GM12878 (cell line): ENCODE measurements at regions not wholly inside any gene's neighbourhood (a gene's known extent, or its start where the extent isn't known, plus 50 kb on each side); places are given as distances from the start of the nearest gene placed in this dataset.

Source experiments
- ATAC-seq: fragments of 200-7000 bp; cut with Tn5 transposase; 3 replicates; pipeline ENCODE4 v1.9.1; 2020; ENCODE audit warnings: mild to moderate bottlenecking, moderate library complexity
- BruUV-seq: library from RNA; stranded (reverse); fragments of 400-500 nt; replicated peaks from 2 replicates; lab custom pipeline; 2021; lab: Mats Ljungman, UMichigan
- CTCF ChIA-PET: fragments of 300-600 bp; sonication (Branson Sonifier 250); formaldehyde crosslinking; extraction: SDS; loops from one replicate; lab custom pipeline; 2021; ENCODE audit warnings: inconsistent platforms; lab: Yijun Ruan, JAX
- POLR2A ChIA-PET: fragments of 350-600 bp; formaldehyde crosslinking; extraction: SDS; loops from one replicate; lab custom pipeline; 2021; ENCODE audit warnings: inconsistent platforms; lab: Charles Lee
- RAD21 ChIA-PET: fragments of 300-600 bp; sonication (Branson Sonifier 250); formaldehyde crosslinking; loops from one replicate; lab custom pipeline; 2023; ENCODE audit warnings: antibody characterized with exemption; ENCODE audit not compliant: unreplicated experiment; lab: Charles Lee
- SMC1A ChIA-PET: fragments of 300-600 bp; sonication (Branson Sonifier 250); formaldehyde crosslinking; loops from one replicate; lab custom pipeline; 2023; ENCODE audit not compliant: unreplicated experiment, uncharacterized antibody; lab: Charles Lee
- DNase-seq: peaks from one replicate; pipeline ENCODE4 v3.0.0-alpha.2; 2011; ENCODE audit warnings: low read depth, low spot score
- FAIRE-seq: peaks from 3 replicates; lab custom pipeline; 2011; peaks lifted over from hg19 to GRCh38; lab: Jason Lieb, UNC
- H2AFZ ChIP-seq: 2 replicates; pipeline ENCODE4 v1.6.0; 2011; ENCODE audit warnings: low read depth, low read length, control low read depth; ENCODE audit not compliant: control insufficient read depth
- H3K27ac ChIP-seq: 2 replicates; pipeline ENCODE4 v1.5.1; 2011; ENCODE audit warnings: control low read depth; ENCODE audit not compliant: control insufficient read depth, insufficient read depth
- H3K27me3 ChIP-seq, 2 experiments: replicated peaks in 1 of 2; 2 replicates each; pipeline versions ENCODE4 v1.6.0 to v1.6.1; 2011; ENCODE audit warnings: low read length in 1 of 2; ENCODE audit not compliant: control insufficient read depth in 2 of 2, insufficient read depth in 2 of 2
- H3K36me3 ChIP-seq, 2 experiments: 2 replicates each; pipeline ENCODE4 v1.5.1; 2011; ENCODE audit warnings: low read length in 1 of 2; ENCODE audit not compliant: control insufficient read depth in 2 of 2, insufficient read depth in 2 of 2
- H3K4me1 ChIP-seq: 2 replicates; pipeline ENCODE4 v1.6.1; 2011; ENCODE audit warnings: mild to moderate bottlenecking, low read length, moderate library complexity, mixed read lengths; ENCODE audit not compliant: control insufficient read depth, insufficient read depth
- H3K4me2 ChIP-seq: 2 replicates; pipeline ENCODE4 v1.6.0; 2011; ENCODE audit warnings: control low read depth; ENCODE audit not compliant: control insufficient read depth, insufficient read depth
- H3K4me3 ChIP-seq: fragments of 200-600 bp; sonication (generic); 2 replicates; pipeline ENCODE4 v1.5.1; 2016
- H3K79me2 ChIP-seq: 2 replicates; pipeline ENCODE4 v1.6.0; 2011; ENCODE audit warnings: low read length; ENCODE audit not compliant: control insufficient read depth, insufficient read depth
- H3K9ac ChIP-seq: 2 replicates; pipeline ENCODE4 v1.8.0; 2011; ENCODE audit warnings: low read length, control low read depth, mixed read lengths; ENCODE audit not compliant: control insufficient read depth, insufficient read depth
- H3K9me3 ChIP-seq: replicated peaks from 3 replicates; pipeline ENCODE4 v1.5.1; 2011; ENCODE audit warnings: mild to moderate bottlenecking, low read length; ENCODE audit not compliant: control insufficient read depth, insufficient read depth
- H4K20me1 ChIP-seq: 2 replicates; pipeline ENCODE4 v1.6.0; 2011; ENCODE audit not compliant: control insufficient read depth, insufficient read depth
- BCL11A ChIP-seq: IDR thresholded peaks from 2 replicates; pipeline ENCODE4 v1.6.1; 2011; ENCODE audit warnings: low read depth, low read length
- CHD1 ChIP-seq: IDR thresholded peaks from 2 replicates; pipeline ENCODE4 v1.6.1; 2012; ENCODE audit warnings: low read depth, low read length, improper control_type of control experiment
- FOXM1 ChIP-seq: IDR thresholded peaks from 2 replicates; pipeline ENCODE4 v1.6.1; 2012; ENCODE audit warnings: low read depth, mild to moderate bottlenecking, inconsistent platforms, low read length, moderate library complexity
- GABPA ChIP-seq: IDR thresholded peaks from 2 replicates; pipeline ENCODE4 v1.6.1; 2014; ENCODE audit warnings: antibody characterized with exemption, low read depth, mild to moderate bottlenecking, inconsistent platforms
- GATAD2B ChIP-seq: fragments of 450-650 bp; conservative IDR thresholded peaks from 2 replicates; pipeline ENCODE4 v1.6.1; 2017; ENCODE audit warnings: low read depth, mild to moderate bottlenecking, moderate library complexity
- HCFC1 ChIP-seq: fragments of 150-350 bp; IDR thresholded peaks from 2 replicates; pipeline ENCODE4 v1.6.1; 2014; ENCODE audit warnings: low read length
- IKZF2 ChIP-seq, 2 experiments: fragments of 450-650 bp; IDR thresholded peaks; 2 replicates each; pipeline ENCODE4 v1.6.1; 2017; ENCODE audit warnings: mild to moderate bottlenecking in 2 of 2, moderate library complexity in 2 of 2
- MLLT1 ChIP-seq: fragments of 450-650 bp; IDR thresholded peaks from 2 replicates; pipeline ENCODE4 v1.6.1; 2016; ENCODE audit warnings: mild to moderate bottlenecking
- NR2C1 ChIP-seq: fragments of 450-650 bp; IDR thresholded peaks from 2 replicates; pipeline ENCODE4 v1.6.1; 2017; ENCODE audit warnings: antibody characterized with exemption, mild to moderate bottlenecking, moderate library complexity
- POU2F2 ChIP-seq: IDR thresholded peaks from 3 replicates; pipeline ENCODE4 v1.6.1; 2011; ENCODE audit warnings: low read depth, mild to moderate bottlenecking, low read length, borderline replicate concordance
- RAD51 ChIP-seq: fragments of 450-650 bp; IDR thresholded peaks from 2 replicates; pipeline ENCODE4 v1.6.1; 2016; ENCODE audit warnings: moderate library complexity, mild to moderate bottlenecking, inconsistent platforms
- RELA ChIP-seq: fragments of 450-650 bp; IDR thresholded peaks from 2 replicates; pipeline ENCODE4 v1.8.0; 2014; ENCODE audit warnings: borderline replicate concordance; ENCODE audit not compliant: partially characterized antibody
- SIX5 ChIP-seq: IDR thresholded peaks from 2 replicates; pipeline ENCODE4 v1.6.1; 2011; ENCODE audit warnings: mild to moderate bottlenecking, low read depth, low read length, moderate library complexity; ENCODE audit not compliant: severe bottlenecking
- SMARCA5 ChIP-seq: fragments of 450-650 bp; IDR thresholded peaks from 2 replicates; pipeline ENCODE4 v1.6.1; 2017; ENCODE audit warnings: mild to moderate bottlenecking
- ZNF207 ChIP-seq: fragments of 450-650 bp; IDR thresholded peaks from 2 replicates; pipeline ENCODE4 v1.6.1; 2014; ENCODE audit warnings: antibody characterized with exemption, mild to moderate bottlenecking, borderline replicate concordance
- WGBS: methylation state at CpG from one replicate; pipeline ENCODE4 v1.1.6; 2016; ENCODE audit warnings: low lambda C conversion rate; ENCODE audit not compliant: insufficient replicate concordance, insufficient coverage; ENCODE audit errors: missing lambda C conversion rate; 5-methylcytosine and 5-hydroxymethylcytosine counted together
- in situ Hi-C: fragments of 300-500 bp; cut with MboI; formaldehyde crosslinking; loops from 9 replicates; pipeline ENCODE4 v1.14.3; 2018; ENCODE audit warnings: mixed read lengths
- intact Hi-C: fragments of 100-400 bp; cut with micrococcal nuclease; formaldehyde crosslinking; loops from one replicate; pipeline ENCODE4 v1.14.2; 2022; ENCODE audit not compliant: unreplicated experiment
- TF ChIP-seq, protein P1 (sequence below): IDR thresholded peaks from 2 replicates; pipeline ENCODE4 v1.6.1; 2012; ENCODE audit warnings: improper control_type of control experiment, low read depth, low read length; ENCODE audit not compliant: insufficient replicate concordance

- Histone ChIP-seq H3K4me3 (no peak overlapping the region), H3K36me3 (no peaks in the 10 kb centered on the region), H2AFZ (no peak overlapping the region), H3K4me1 (no peaks in the 10 kb centered on the region), H3K9me3 (no peaks in the 10 kb centered on the region), H3K79me2 (no peaks in the 10 kb centered on the region), H3K27ac (no peak overlapping the region), H3K27me3 (no peaks in the 10 kb centered on the region), H4K20me1 (no peaks in the 10 kb centered on the region), H3K4me2 (no peak overlapping the region), H3K9ac (no peak overlapping the region)
- ChIA-PET POLR2A (no interaction called here), CTCF (no interaction called here), RAD21 (no interaction called here), SMC1A (no interaction called here)
- no TSS peak for BruUV-seq
- in situ Hi-C loops (no loop called here), intact Hi-C loops (no loop called here)
- WGBS = 8% methylated on average over 4 of the region's 4 CpGs
- DNase-seq (no peak), ATAC-seq (no peak), FAIRE-seq (no peak)
- TF ChIP-seq POU2F2 (no peak), SMARCA5 (no peak), BCL11A (no peak), CHD1 (no peak), GABPA (no peak), GATAD2B (no peak), RAD51 (no peak), NR2C1 (no peak), RELA (no peak), SIX5 (no peak), HCFC1 (no peak), IKZF2 (IDR thresholded peaks at IDR 0.05) (no peak), FOXM1 (no peak), MLLT1 (no peak), ZNF207 (no peak)
- TF ChIP-seq, protein P1, sequence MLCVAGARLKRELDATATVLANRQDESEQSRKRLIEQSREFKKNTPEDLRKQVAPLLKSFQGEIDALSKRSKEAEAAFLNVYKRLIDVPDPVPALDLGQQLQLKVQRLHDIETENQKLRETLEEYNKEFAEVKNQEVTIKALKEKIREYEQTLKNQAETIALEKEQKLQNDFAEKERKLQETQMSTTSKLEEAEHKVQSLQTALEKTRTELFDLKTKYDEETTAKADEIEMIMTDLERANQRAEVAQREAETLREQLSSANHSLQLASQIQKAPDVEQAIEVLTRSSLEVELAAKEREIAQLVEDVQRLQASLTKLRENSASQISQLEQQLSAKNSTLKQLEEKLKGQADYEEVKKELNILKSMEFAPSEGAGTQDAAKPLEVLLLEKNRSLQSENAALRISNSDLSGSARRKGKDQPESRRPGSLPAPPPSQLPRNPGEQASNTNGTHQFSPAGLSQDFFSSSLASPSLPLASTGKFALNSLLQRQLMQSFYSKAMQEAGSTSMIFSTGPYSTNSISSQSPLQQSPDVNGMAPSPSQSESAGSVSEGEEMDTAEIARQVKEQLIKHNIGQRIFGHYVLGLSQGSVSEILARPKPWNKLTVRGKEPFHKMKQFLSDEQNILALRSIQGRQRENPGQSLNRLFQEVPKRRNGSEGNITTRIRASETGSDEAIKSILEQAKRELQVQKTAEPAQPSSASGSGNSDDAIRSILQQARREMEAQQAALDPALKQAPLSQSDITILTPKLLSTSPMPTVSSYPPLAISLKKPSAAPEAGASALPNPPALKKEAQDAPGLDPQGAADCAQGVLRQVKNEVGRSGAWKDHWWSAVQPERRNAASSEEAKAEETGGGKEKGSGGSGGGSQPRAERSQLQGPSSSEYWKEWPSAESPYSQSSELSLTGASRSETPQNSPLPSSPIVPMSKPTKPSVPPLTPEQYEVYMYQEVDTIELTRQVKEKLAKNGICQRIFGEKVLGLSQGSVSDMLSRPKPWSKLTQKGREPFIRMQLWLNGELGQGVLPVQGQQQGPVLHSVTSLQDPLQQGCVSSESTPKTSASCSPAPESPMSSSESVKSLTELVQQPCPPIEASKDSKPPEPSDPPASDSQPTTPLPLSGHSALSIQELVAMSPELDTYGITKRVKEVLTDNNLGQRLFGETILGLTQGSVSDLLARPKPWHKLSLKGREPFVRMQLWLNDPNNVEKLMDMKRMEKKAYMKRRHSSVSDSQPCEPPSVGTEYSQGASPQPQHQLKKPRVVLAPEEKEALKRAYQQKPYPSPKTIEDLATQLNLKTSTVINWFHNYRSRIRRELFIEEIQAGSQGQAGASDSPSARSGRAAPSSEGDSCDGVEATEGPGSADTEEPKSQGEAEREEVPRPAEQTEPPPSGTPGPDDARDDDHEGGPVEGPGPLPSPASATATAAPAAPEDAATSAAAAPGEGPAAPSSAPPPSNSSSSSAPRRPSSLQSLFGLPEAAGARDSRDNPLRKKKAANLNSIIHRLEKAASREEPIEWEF = no peak
Observed at GRCh38 chr13:34458756-34459715, 483.0 kb upstream of the NBEA start.
